Astrocyte of the cerebellum (primary cell): ENCODE measurements at regions not wholly inside any gene's neighbourhood (a gene's known extent, or its start where the extent isn't known, plus 50 kb on each side); places are given as distances from the start of the nearest gene placed in this dataset.

Experiments
- DNase-seq: peaks from one replicate; pipeline ENCODE4 v3.0.0-alpha.2; 2011; ENCODE audit warnings: low read depth
- H3K4me3 ChIP-seq: 2 replicates; pipeline ENCODE4 v1.5.1; 2011; ENCODE audit warnings: mild to moderate bottlenecking, low read depth, low read length, moderate library complexity
- CTCF ChIP-seq: IDR thresholded peaks from 2 replicates; pipeline ENCODE4 v1.5.1; 2012; ENCODE audit warnings: low read length, low read depth, moderate library complexity, mild to moderate bottlenecking; ENCODE audit errors: missing control alignments
- in situ Hi-C: cut with HindIII; loops from 2 replicates; pipeline ENCODE4 v1.10.0; 2017; ENCODE audit warnings: low sequenced_read_pairs

DNA sequence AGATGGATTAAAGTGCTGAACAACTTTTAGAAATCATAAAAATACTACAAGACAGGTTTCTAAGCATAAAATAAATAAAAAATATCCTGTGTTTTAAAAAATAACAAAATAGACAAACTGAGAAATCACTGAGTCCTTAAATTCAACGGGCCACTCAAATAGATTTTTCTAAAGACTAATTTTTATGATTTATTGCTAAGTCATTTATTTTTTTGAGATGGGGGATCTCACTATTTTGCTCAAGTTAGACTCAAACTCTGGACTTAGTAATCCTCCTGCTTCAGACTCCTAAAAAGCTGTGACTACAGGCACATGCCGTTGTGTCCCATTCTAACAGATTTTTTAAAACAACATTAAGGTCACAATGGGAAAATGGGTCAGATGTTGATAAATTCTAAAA, 121.0 kb upstream of the THSD7A start:
- no peak for TF ChIP-seq CTCF
- in situ Hi-C loops, result no loop called here
- DNase-seq, result no peak
- no peak overlapping the region for H3K4me3 ChIP-seq

- DNase-seq, result no peak
- in situ Hi-C loops, result no loop called here
- no peak overlapping the region for H3K4me3 ChIP-seq
- TF ChIP-seq CTCF, result no peak
These were observed 125.0 kb upstream of the THSD7A start for GRCh38 chr7:11956991-11957390.

DNA sequence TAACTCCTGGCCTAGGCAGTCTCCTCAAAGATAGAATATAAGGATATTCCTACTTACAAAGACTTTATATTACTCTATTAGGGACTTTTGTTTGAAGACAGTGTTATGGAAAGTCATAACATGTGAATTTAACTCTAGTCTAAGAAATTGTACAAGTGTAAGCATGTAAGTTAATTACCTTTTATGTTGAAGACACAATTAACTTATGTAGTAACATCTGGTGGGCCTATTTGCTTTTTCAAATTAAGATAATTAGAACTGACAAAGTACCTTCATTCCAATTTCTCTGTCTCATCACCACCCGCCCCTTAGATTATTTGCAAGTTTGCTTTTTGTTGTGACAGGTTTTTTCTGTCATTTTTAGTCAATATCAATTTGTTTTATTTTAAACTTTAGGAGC, 126.0 kb upstream of the THSD7A start:
- no peak for DNase-seq
- no peak for TF ChIP-seq CTCF
- in situ Hi-C loops, result no loop called here
- H3K4me3 ChIP-seq, result no peak overlapping the region

DNA sequence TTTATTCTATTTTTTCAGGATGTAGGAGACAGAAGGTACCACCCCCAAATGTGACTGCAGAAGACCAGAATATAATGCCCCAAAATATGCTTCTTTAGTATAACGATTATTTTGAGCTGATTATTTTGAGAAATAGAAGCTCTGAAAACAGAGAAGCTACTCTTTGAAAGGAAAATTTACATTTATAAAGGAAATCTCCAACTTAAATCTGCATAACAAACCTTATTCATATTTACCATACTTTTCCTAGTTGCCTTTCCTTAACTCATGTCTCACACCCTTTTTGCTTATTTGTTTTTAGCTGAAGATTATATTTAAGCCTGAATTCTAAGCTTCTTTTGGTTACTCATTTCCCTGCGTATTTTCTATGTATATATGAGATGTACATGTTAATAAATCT, 127.1 kb upstream of the THSD7A start:
- no peak for DNase-seq
- in situ Hi-C loops, result no loop called here
- TF ChIP-seq CTCF, result no peak
- no peak overlapping the region for H3K4me3 ChIP-seq

- H3K4me3 ChIP-seq, result no peak overlapping the region
- in situ Hi-C loops, result no loop called here
- no peak for DNase-seq
- TF ChIP-seq CTCF, result no peak
These were observed 128.6 kb upstream of the THSD7A start for GRCh38 chr7:11960621-11961020.

GRCh38 chr7:11969643-11970042, 137.6 kb upstream of the THSD7A start:
- DNase-seq, result no peak
- in situ Hi-C loops, result no loop called here
- H3K4me3 ChIP-seq, result no peak overlapping the region
- no peak for TF ChIP-seq CTCF

DNA sequence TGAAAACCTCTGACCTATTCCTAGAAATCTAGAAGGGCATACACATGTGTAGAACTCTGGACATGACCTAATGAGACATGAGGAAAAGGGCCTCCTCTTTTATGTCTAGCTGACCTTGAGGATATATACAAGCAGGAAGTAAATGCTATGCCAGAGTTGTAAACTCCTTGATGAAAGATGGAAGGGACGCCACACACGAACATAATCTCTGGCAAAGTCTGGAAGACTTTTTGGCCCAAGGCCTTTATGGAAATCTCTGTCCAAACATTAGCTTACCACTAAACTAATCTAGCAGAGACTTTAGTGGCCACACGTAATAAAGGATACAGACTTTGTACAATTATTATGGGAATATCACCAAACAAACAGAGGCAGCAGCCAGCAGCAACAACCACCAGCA, 138.1 kb upstream of the THSD7A start:
- TF ChIP-seq CTCF, result no peak
- in situ Hi-C loops, result no loop called here

More for the DNA sequence above, 138.1 kb upstream of the THSD7A start:
- no peak overlapping the region for H3K4me3 ChIP-seq
- no peak for DNase-seq
